NCI-H524 treated with DMSO at 0.1 percent for 48 hours (cell line): ENCODE measurements at regions not wholly inside any gene's neighbourhood (a gene's known extent, or its start where the extent isn't known, plus 50 kb on each side); places are given as distances from the start of the nearest gene placed in this dataset.
"Not testable (repeated sequence)": the region's sequence is repeated elsewhere in the genome, so short reads cannot be mapped to it uniquely, and the experiment has no call there.

Source experiments
- DNase-seq: peaks from one replicate; lab custom pipeline; 2025; lab: John Stamatoyannopoulos, UW

DNA sequence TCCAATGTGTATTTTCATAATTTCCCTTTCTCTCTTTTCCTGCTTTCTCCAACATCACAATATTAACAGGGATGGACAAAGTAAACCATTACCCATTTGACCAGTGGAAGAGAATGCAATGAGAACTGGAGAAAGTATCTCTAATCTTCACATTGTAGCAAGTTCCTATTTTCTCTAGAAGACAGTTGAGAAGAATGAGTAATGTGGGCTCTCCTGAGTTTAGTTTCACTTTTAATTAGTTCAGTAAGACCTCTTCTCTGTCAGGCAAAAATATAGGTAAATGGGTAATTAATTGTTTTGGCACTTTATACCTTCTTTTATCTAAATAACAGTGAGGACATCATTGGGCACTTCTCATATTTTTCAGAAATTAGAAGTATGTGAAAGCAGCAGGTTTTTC lies 602.0 kb downstream of the GLUD2 start:
- DNase-seq, result no peak

DNA sequence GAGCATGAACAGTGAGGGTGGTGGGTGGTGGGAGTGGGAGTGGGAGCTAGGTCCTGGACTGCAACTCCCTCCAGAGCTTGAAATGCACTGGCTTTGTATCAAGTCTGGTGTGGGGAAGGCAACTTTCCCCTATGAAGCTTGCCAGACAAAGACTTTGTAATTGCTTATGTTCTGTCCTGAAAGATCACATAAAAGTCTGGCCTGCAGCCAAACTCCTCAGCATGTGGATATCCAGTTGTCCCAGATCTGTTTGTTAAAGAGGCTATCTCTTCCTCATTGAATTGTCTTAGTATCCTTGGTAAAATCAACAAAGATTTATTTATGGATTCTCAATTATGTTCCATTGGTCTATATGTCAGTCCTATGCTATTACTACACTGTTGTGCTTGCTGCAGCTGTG lies 607.9 kb downstream of the GLUD2 start:
- DNase-seq, result no peak

DNA sequence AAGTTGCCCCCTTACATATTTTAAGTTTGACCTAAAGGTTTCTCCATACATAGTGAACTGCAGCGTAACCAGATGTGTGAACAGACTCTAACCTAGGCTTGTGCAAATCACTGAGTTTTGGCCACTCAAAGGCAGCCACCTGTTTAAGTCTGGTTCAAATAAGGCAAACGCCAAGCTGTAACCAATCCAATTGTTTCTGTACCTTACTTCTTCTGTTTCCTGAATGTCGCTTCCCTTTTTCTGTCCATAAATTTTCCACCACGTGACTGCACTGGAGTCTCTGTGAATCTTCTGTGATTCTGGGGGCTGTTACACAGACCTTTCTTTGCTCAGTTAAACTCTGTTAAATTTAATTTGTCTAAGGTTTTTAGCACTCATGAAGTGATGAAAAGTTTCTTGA lies 618.8 kb downstream of the GLUD2 start:
- DNase-seq, result no peak

DNA sequence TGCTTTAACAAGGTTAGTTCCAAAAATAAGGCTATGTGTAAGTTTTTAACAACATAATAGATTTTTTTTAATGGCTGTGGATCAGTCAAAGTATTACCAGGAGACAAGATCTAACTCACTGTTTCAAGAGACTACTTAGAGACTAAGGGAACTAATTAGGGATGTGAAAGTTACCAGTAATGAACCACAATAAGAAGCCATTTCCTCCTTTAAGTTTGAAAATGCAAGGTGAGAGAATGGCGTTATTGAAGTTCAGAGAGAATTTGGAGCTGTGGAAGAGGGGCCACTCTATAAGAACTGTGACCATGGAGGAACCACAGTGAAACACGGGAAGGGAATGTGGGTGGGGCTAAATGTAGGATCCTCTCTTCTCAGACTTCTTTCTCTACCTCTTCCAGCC lies 624.2 kb downstream of the GLUD2 start:
- DNase-seq, result no peak

GRCh38 chrX:121709236-121709635 lies 661.8 kb downstream of the GLUD2 start:
- not testable (repeated sequence) for DNase-seq

DNA sequence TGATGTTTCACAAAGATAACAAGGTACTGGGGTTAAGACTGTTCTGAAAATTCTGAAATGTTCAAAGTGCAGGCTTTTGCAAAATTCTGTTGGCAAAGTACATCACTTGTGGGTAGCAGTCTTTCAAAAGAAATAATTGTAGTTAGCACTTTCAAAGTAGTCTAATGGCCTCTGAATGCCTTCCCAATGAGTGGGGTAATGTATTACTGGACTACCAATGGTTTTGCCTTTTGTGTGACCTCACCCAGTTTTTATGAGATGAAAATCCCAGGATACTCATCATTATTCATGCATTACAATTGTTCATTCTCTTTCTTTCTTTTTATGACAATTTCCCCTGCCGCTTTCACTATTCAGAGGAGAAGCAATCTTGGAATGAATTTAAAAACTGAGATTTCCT lies 686.1 kb downstream of the GLUD2 start:
- DNase-seq, result no peak

DNA sequence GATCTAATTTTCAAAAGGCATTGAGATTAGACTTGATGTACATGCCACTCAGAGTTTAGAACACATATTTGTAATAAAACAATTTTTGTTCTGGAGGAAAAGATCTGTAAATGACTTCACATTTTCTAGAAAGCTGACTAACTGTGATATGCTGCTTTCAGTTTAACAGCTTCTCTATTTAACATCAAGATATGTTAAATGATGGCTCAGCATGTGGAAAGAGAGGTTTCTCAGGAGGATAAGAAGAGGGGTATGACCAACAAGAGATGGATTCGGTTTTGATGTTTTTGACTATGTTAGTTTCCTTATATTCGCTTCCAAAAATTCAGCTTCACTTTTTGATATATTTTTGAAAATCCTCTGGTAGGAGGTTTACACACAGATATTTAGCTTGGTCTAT lies 698.7 kb downstream of the GLUD2 start:
- DNase-seq, result no peak

- DNase-seq, result not testable (repeated sequence)
These were observed 706.2 kb downstream of the GLUD2 start for GRCh38 chrX:121753602-121754001.

DNA sequence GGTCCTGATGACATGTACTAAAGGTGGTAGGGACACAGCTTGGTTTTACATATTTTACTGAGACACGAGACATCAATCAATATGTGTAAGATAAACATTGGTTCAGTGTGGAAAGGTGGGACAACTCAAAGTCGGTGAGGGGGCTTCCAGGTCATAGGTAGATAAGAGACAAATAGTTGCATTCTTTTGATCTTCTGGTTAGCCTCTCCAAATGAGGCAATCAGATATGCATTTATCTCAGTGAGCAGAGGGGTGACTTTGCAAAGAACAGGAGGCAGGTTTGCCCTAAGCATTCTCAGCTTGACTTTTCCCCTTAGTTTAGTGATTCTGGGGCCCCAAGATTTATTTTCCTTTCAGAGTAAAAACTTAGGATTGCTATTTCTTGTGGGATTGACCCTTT lies 706.9 kb downstream of the GLUD2 start:
- DNase-seq, result no peak

DNA sequence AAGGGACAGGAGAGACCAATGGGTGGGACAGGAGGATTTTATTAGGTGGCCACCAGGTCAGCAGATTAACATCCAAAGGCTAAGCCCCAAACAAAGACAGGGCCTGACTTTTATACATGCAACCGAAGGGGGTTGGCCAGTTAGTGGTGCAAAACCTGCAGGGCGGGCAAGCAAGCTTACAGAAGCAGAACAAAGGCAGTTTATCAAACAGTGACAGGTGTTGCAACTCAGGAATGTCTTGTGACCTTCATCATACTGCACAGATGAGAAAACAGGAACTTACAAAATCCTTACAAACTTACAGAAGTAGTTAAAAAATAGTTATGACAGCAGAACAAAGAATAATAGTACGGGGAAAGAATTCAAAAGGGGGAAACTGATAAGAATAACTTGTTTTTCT lies 708.1 kb downstream of the GLUD2 start:
- no peak for DNase-seq

DNA sequence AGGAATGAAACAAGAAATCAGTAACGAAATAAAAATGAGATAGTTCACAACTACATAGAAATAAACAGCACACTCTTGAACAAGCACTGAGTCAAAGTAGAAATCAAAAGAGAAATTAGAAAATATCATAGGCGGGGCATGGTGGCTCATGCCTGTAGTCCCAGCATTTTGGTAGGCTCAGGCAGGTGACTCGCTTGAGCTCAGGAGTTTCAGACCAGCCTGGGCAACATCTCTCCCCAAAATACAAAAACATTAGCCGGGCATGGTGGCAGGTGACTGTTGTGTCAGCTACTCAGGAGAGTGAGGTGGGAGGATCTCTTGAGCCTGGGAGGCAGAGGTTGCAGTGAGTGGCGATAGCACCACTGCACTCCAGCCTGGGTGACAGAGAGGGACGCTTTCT lies 714.4 kb downstream of the GLUD2 start:
- no peak for DNase-seq

DNA sequence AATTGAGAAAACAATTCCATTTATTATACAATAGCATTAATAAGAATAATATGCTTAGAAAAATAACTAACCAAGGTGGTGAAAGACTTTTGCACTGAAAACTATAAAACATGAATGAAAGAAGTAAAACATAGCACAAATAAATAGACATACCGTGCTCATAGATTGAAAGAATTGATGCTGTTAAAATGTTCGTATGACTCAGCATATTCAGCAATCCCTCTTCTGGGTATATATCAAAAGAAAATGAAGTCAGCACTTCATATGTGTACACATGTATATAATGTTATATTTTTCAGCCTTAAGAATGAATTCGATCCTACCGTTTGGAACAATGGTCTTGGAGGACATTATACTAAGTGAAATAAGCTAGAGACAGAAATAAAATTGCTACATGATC lies 716.3 kb downstream of the GLUD2 start:
- DNase-seq, result no peak

- not testable (repeated sequence) for DNase-seq
These were observed 720.8 kb downstream of the GLUD2 start for GRCh38 chrX:121768210-121768609.

- DNase-seq, result no peak
These were observed 734.6 kb downstream of the GLUD2 start for GRCh38 chrX:121781991-121782390.

GRCh38 chrX:121782544-121782943 lies 735.1 kb downstream of the GLUD2 start:
- DNase-seq, result peak; percentile 21

GRCh38 chrX:121782976-121783375 lies 735.6 kb downstream of the GLUD2 start:
- DNase-seq, result no peak

GRCh38 chrX:121802881-121803412 lies 755.5 kb downstream of the GLUD2 start:
- DNase-seq, result peak; percentile 31

DNA sequence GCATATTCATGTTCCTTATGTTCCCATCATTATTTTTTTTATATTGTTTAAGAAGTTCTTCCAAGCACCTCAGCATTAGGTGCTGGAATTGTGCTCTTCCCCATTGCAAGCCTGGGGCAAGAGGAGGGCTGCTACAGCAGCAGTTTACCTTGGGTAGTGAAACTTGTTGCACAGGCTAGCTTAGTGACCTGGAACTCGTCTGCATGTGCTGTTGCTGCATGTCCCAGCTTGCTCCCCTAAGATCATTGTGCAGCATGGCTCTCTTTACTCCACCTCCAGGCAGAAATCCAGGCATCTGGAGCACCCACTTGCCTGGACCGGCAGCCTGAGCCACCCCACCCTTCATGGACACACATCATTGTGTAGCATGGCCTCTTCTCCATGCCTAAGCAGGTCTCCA lies 776.0 kb downstream of the GLUD2 start:
- DNase-seq, result no peak

- no peak for DNase-seq
These were observed 784.2 kb downstream of the GLUD2 start for GRCh38 chrX:121831601-121832000.

DNA sequence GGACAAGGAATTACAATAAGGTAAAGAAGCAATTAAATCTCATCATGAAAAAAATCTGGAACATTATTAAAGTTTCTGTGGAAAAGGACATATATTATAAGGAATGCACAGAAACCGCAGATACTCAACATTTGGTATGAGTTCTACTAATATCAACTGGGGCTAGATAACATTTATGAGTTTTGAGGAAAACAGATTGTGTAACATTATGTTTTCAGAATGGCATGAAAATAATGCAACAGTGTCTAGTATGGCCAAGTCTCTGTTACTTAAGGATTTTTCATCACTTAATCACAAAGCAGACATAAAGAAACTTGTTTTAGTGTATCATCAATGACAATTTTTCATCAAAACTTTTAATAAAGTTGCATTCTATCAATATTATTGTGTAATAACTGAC lies 785.0 kb downstream of the GLUD2 start:
- DNase-seq, result no peak

DNA sequence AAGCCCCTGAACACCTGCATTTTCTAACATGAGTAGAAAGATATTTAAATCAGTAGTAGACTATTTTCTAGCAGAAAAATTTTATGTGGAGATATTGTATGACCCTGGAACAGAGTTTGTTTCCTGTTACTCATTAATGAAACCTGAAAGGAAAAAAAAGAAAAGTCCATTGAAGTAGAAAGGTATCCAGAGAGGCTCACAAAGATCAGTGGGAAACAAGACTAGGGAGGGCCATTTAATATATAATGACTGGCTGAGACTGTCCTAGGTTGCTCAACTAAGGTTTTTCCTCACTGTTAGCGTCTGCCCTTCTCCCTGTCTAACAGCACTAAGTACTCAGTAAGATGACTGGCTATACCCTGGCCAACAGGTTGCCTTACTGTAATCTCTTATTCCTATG lies 788.6 kb downstream of the GLUD2 start:
- no peak for DNase-seq

DNA sequence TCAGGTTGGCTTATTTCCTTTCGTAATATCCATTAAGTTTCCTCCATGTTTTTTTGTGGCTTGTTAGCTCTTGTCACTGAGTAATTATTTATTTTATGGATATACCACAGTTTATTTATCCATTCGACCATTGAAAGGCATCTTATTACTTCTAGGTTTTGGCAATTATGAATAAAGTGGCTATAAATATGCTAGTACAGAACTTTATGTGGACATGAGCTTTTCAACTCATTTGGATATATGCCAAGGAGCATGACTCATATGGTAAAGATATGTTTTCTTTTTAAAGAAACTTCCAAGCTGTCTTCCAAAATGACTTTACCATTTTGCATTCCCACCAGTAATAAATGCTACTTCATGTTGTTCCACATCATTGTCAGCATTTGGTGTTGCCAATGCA lies 803.6 kb downstream of the GLUD2 start:
- no peak for DNase-seq

DNA sequence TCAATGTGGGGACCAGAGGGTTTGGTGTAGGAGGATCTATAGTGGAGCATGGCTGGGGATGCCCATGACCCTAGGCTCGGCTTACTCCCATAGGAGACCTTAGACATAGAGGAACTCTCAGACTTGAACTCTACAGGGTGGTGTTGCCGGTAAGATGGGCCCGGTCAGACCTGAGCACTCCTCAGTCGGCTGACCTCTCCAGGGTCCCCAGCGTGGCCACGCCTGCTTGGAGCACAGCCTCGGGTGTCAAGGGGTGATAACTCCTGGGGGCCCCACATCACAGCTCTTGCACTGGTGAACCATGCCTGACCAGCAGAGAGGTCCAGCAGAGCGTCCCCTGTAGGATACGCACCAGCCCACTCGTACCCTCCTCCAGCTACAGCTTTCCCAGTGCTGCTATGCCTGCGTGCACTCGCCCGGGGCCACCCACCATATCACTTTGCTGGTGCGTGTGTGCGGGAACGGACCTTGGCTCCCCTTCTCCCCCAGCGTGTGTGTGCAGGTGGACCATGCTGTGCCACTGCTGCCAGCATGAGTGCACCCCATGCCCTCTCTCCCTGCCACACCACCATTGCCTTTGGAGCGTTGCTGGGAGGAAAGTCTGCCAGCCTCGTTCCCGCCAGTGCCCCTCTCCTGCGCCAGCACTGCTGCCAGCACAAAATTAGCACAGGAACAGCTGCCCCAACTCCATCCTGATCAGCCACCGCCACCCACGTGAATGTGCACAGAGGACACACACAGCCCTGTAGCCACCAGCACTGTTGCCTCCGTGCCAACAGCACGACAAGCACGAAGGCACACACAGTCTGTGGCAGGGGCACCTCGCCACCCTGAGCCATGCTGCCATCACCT lies 806.6 kb downstream of the GLUD2 start:
- no peak for DNase-seq

DNA sequence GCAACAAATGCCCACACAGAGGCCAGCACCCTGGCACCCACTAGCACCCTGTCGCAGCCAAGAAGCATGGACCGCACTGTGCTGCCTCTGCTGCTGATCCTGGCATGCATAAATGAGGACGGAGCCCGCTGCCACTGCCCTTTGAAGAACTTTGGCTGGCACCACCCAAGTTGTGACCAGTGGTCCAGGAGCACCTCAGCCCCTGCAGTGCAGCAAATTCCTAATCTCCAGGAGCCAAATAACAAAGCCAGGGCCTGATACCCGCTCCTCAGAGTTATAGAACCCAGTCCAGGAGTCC lies 807.2 kb downstream of the GLUD2 start:
- no peak for DNase-seq
